ENCODE measurements at regions not wholly inside any gene's neighbourhood (a gene's known extent, or its start where the extent isn't known, plus 50 kb on each side); places are given as distances from the start of the nearest gene placed in this dataset.

DNA sequence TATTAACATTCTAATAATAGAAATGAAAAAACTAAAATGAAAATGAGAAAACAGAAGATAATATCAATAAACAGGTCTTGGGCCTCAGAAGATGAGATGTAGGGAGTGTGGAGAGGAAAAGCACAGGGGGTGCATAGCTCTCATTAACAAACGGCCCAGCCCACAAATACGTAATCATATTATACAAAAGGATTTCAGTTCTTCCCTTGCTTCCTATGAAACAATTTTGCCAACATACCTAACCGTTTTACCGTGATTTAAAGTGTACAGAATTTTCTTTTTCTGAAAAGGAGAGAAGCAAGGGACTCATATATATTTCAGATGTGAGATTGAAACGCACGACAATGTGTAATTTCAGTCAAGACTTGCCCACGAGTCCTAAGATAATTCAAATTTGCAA lies 136.0 kb downstream of the HFE start:
- H3K36me3 ChIP-seq (ENCODE audit: control insufficient read depth, insufficient read depth, low read length, severe bottlenecking), result no peaks in the 10 kb centered on the region
- H3K27me3 ChIP-seq (replicated peaks; ENCODE audit: control insufficient read depth, insufficient read depth, low read length), result no peaks in the 10 kb centered on the region
- peak; percentile 62 for DNase-seq (ENCODE audit: low read depth)

DNA sequence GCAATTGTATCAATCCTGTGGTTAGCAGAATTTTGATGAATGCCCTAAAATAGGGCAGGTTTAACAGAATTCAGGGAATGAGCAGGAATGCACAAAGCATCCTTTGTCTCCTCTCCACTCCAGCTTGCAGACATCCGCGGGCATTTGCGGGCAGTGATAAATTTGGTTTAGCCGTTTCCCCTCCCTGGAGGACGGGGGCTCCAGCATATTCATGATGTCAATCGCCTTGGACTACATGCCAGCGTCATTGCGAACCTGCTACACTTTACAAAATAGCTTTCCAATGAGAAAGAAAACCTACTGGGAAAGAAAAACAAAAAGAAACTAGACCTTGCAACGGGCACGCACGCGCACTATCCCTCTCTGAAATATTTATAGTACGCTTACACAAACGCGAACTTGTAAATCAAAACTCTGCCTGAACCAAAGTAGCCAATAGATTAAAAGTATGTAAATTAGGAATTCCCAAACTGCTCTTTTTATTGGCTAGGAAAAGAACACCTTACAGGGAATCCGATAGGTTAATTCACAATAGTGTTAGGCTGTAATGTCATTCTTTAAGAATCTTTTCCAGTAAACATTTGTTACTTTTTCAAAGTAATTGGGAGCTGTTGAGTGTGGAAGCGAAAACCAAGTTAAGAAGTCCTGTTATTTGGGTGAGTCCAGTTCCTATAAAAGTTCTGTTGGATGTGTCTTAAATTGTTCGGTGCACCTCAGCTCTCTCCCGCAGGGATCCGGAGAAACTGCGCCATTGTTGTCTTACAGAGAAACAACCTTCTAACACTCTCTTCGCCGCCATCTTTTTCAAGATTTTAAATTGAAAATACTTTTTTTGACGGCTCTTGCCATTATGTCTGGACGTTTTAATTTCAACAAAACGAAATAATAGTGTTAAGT lies 136.7 kb downstream of the HFE start:
- Histone ChIP-seq H3K4me1 (ENCODE audit: control insufficient read depth, insufficient read depth, low read length) (peaks cover 9% of the 10 kb centered on the region), H3K36me3 (ENCODE audit: control insufficient read depth, insufficient read depth, low read length, severe bottlenecking) (no peaks in the 10 kb centered on the region), H3K4me3 (ENCODE audit: low read length) (peak overlapping the region; percentile 84), H3K9me3 (ENCODE audit: control insufficient read depth, low read length) (peaks cover 4% of the 10 kb centered on the region), H3K27me3 (replicated peaks; ENCODE audit: control insufficient read depth, insufficient read depth, low read length) (no peaks in the 10 kb centered on the region), H3K9ac (ENCODE audit: low read length) (peak overlapping the region; percentile 81)
- DNase-seq (ENCODE audit: low read depth), result peak; percentile 96

More for the DNA sequence above, 136.0 kb downstream of the HFE start:
- Histone ChIP-seq H3K4me3 (ENCODE audit: low read length) (peak overlapping the region; percentile 84), H3K4me1 (ENCODE audit: control insufficient read depth, insufficient read depth, low read length) (peaks cover 9% of the 10 kb centered on the region), H3K9me3 (ENCODE audit: control insufficient read depth, low read length) (peaks cover 4% of the 10 kb centered on the region), H3K9ac (ENCODE audit: low read length) (peak overlapping the region; percentile 81)

DNA sequence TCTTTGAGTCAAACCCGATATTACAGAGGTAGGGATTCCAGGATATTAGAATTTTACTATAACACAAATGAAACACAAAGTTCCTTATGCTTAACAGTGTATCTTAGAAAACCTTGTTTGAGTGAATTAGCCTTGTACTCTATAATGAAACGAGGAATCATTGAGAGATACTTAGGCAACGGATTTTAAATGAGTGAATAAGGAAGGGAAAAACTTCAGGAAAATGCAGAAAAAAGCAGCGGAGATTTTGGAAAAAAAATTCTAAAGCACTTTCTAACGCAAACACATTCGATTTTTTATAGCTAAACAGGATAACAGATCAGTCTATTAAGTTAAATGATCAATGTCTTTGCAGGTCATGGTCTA lies 137.3 kb downstream of the HFE start:
- no peaks in the 10 kb centered on the region for H3K27me3 ChIP-seq (replicated peaks; ENCODE audit: control insufficient read depth, insufficient read depth, low read length)
- no peaks in the 10 kb centered on the region for H3K36me3 ChIP-seq (ENCODE audit: control insufficient read depth, insufficient read depth, low read length, severe bottlenecking)
- H3K4me1 ChIP-seq (ENCODE audit: control insufficient read depth, insufficient read depth, low read length), result peaks cover 9% of the 10 kb centered on the region
- H3K9me3 ChIP-seq (ENCODE audit: control insufficient read depth, low read length), result peaks cover 4% of the 10 kb centered on the region
- H3K9ac ChIP-seq (ENCODE audit: low read length), result peak overlapping the region; percentile 81
- no peak for DNase-seq (ENCODE audit: low read depth)
- peak overlapping the region; percentile 84 for H3K4me3 ChIP-seq (ENCODE audit: low read length)

DNA sequence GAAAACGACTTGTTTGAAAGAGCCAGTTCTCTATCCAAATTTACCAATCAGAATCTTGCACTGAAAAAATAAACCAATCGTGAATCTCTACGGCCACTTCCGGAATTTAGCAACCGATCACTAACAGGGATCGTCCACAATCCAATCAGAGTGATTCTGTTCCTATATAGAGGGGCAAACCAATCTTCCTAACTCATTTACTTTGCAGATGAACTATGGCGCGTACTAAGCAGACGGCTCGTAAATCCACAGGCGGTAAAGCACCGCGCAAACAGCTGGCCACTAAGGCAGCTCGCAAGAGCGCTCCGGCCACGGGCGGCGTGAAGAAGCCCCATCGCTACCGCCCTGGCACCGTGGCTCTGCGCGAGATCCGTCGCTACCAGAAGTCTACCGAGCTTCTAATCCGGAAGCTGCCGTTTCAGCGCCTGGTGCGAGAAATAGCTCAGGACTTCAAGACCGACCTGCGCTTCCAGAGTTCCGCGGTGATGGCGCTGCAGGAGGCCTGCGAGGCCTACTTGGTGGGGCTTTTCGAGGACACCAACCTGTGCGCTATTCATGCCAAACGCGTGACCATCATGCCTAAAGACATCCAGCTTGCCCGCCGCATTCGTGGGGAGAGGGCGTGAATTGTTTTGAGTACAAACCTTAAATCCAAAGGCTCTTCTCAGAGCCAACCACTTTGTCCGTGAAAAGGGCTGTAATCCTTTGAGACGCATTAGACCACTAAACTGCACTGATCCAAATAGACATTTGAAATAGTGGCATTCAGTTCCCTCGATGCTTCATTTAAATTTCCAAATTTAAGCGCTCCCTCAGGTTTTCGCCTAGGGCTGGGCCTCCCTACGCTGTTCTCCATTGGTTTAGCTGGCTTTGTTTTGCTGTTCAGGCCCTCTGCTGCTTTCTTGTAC lies 138.0 kb downstream of the HFE start:
- peak overlapping the region; percentile 84 for H3K4me3 ChIP-seq (ENCODE audit: low read length)
- peak; percentile 93 for DNase-seq (ENCODE audit: low read depth)
- H3K9me3 ChIP-seq (ENCODE audit: control insufficient read depth, low read length), result peaks cover 4% of the 10 kb centered on the region
- peak overlapping the region; percentile 81 for H3K9ac ChIP-seq (ENCODE audit: low read length)
- H3K36me3 ChIP-seq (ENCODE audit: control insufficient read depth, insufficient read depth, low read length, severe bottlenecking), result no peaks in the 10 kb centered on the region
- H3K4me1 ChIP-seq (ENCODE audit: control insufficient read depth, insufficient read depth, low read length), result peaks cover 9% of the 10 kb centered on the region
- H3K27me3 ChIP-seq (replicated peaks; ENCODE audit: control insufficient read depth, insufficient read depth, low read length), result no peaks in the 10 kb centered on the region

DNA sequence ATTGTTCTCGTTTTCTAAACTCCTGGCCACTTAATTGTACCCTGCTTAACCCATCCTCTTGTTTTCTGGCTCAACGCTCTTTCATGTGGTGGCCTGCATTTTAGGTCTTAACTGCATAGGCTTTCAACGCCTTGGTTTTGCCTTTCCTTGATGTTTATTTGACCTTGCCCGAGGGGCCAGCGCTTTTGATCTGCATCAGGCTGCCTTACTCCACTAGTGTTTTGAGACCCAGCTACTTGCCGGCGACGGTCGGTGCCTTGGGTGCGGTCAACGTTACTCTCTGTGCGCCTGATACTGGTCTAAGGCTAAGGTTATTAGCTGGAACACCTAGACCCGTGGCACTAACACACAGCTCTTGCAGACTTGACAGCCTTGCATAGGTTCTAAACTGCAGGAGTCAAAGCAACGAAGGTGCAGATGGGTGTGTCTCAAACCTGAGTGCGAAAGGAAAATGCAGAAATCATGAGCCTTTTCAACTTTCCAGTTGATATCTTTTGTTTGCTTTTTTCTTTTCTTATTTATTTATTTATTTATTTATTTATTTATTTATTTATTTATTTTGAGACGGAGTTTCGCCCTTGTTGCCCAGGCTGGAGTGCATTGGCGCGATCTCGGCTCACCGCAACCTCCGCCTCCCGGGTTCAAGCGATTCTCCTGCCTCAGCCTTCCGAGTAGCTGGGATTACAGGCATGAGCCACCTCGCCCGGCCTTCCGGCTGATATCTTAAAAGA lies 138.8 kb downstream of the HFE start:
- peaks cover 4% of the 10 kb centered on the region for H3K9me3 ChIP-seq (ENCODE audit: control insufficient read depth, low read length)
- no peak overlapping the region for H3K9ac ChIP-seq (ENCODE audit: low read length)
- DNase-seq (ENCODE audit: low read depth), result no peak
- H3K4me1 ChIP-seq (ENCODE audit: control insufficient read depth, insufficient read depth, low read length), result peaks cover 9% of the 10 kb centered on the region
- H3K36me3 ChIP-seq (ENCODE audit: control insufficient read depth, insufficient read depth, low read length, severe bottlenecking), result no peaks in the 10 kb centered on the region
- H3K27me3 ChIP-seq (replicated peaks; ENCODE audit: control insufficient read depth, insufficient read depth, low read length), result peaks cover 3% of the 10 kb centered on the region
- H3K4me3 ChIP-seq (ENCODE audit: low read length), result peak overlapping the region; percentile 84

DNA sequence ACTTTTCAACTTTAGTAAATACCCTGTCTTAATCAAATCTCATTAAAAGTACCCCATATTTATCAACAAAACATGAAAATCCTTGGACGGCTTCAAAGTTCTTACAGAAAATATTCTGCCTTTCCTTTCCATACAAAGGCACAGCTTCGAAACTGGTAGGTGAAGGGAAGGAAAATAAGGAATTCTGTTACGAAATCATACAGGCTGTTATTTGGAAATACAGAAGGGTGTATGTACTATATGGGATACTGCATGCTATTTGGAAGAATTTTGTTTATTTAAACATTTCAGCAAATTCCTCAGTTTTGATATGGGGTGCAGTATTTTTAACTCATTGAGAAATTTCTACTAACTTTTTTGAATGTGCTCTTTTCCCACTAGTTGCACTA lies 138.4 kb upstream of the BTN3A2 start:
- no peak for DNase-seq (ENCODE audit: low read depth)
- H3K4me3 ChIP-seq (ENCODE audit: low read length), result no peak overlapping the region
- H3K9me3 ChIP-seq (ENCODE audit: control insufficient read depth, low read length), result peaks cover 4% of the 10 kb centered on the region
- H3K9ac ChIP-seq (ENCODE audit: low read length), result no peak overlapping the region
- no peaks in the 10 kb centered on the region for H3K36me3 ChIP-seq (ENCODE audit: control insufficient read depth, insufficient read depth, low read length, severe bottlenecking)
- peaks cover 9% of the 10 kb centered on the region for H3K4me1 ChIP-seq (ENCODE audit: control insufficient read depth, insufficient read depth, low read length)
- peaks cover 7% of the 10 kb centered on the region for H3K27me3 ChIP-seq (replicated peaks; ENCODE audit: control insufficient read depth, insufficient read depth, low read length)

- Histone ChIP-seq H3K9me3 (ENCODE audit: control insufficient read depth, low read length) (peaks cover 4% of the 10 kb centered on the region), H3K27me3 (replicated peaks; ENCODE audit: control insufficient read depth, insufficient read depth, low read length) (peaks cover 21% of the 10 kb centered on the region), H3K4me1 (ENCODE audit: control insufficient read depth, insufficient read depth, low read length) (peaks cover 25% of the 10 kb centered on the region), H3K9ac (ENCODE audit: low read length) (no peak overlapping the region), H3K36me3 (ENCODE audit: control insufficient read depth, insufficient read depth, low read length, severe bottlenecking) (no peaks in the 10 kb centered on the region), H3K4me3 (ENCODE audit: low read length) (no peak overlapping the region)
- peak; percentile 15 for DNase-seq (ENCODE audit: low read depth)
Observed at GRCh38 chr6:26230351-26230750, 134.6 kb upstream of the BTN3A2 start.

DNA sequence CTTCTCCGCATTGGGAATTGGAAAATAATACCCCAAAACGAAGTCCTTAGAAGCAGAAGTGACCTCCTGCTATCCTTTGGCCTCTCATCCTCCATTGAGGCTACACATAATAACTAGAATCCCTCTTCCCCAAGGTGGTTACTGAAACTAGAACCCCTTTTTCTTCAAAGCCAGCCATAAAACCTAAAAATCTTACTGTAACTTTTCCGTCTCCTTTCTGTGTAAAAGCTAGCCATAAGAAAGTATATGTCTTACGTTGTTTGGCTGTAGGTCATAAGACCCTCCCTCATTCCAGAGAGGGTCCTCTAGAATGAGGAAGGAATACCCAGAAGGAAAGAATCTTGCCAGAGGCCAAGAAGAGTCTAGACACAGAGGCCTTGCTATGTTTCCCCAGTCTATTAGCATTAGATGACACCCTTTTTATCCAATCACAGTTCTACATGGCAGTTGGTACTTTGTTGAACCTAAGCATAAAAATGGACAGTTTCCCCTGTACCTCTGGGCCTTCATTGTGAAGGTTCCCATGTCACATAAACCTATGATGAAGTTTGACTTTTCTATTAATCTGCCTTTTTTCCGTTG lies 133.9 kb upstream of the BTN3A2 start:
- Histone ChIP-seq H3K27me3 (replicated peaks; ENCODE audit: control insufficient read depth, insufficient read depth, low read length) (peaks cover 21% of the 10 kb centered on the region), H3K4me1 (ENCODE audit: control insufficient read depth, insufficient read depth, low read length) (peaks cover 20% of the 10 kb centered on the region), H3K36me3 (ENCODE audit: control insufficient read depth, insufficient read depth, low read length, severe bottlenecking) (no peaks in the 10 kb centered on the region), H3K9me3 (ENCODE audit: control insufficient read depth, low read length) (no peaks in the 10 kb centered on the region), H3K9ac (ENCODE audit: low read length) (no peak overlapping the region), H3K4me3 (ENCODE audit: low read length) (no peak overlapping the region)
- no peak for DNase-seq (ENCODE audit: low read depth)

DNA sequence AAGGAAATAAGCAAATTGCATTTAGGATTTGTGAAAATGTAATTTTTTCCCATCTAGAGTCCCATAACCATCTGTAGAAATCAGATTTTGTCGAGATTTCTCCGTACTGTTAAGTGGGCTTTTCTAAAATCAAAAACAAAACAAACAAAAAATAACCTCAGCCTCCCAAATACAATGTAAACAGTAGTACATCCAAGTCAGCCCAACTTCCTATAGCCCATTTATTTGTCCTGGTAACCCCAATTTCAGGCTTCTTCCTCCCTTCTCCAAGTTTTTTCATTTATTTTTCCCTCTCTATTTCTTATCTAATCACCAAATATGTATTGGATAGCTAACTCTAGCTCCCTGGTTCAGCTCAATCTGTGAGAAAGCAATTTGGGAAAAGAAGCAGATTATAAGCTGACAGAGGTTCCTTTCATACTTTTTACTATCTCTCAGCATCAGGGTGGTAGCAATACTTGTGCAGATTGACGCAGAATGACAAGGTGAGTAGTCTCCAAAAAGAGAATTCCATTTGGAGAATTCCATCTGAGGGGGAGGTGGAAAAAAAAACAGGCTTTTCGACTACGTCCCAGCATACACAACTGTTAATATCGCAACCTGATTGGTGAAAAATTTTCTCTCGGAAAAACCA lies 132.6 kb upstream of the BTN3A2 start:
- H3K9ac ChIP-seq (ENCODE audit: low read length), result no peak overlapping the region
- H3K9me3 ChIP-seq (ENCODE audit: control insufficient read depth, low read length), result no peaks in the 10 kb centered on the region
- peaks cover 20% of the 10 kb centered on the region for H3K4me1 ChIP-seq (ENCODE audit: control insufficient read depth, insufficient read depth, low read length)
- DNase-seq (ENCODE audit: low read depth), result peak; percentile 53
- H3K4me3 ChIP-seq (ENCODE audit: low read length), result no peak overlapping the region
- H3K27me3 ChIP-seq (replicated peaks; ENCODE audit: control insufficient read depth, insufficient read depth, low read length), result peaks cover 24% of the 10 kb centered on the region
- no peaks in the 10 kb centered on the region for H3K36me3 ChIP-seq (ENCODE audit: control insufficient read depth, insufficient read depth, low read length, severe bottlenecking)

DNA sequence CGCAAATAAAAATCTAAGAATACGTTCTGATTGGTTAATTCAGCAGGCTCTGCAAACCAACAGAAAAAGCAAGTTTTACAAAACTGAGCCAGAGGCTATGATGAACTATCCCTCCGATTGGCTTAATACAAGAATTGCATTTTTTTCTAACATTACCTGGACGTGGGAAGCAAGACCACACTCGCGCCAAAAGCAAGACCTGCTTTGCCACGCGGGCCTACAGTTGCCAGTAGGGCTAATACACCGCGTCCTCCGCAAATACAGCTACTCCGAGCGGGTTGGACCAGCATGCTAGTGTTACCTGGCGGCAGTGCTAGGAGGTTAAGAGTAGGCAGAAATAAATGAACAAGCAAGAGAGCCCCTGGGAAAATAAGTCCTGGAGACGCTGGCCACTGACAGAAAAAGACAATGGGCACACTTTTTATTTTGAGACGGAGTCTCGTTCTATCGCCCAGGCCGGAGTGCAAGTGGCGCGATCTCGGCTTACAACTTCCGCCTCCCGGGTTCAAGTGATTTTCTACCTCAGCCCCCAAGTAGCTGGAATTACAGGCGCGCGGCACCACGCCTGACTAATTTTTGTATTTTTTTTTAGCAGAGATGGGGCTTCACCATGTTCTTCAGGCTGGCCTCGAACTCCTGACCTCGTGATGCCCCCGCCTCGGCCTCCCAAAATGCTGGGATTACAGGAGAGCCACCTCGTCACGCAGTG lies 131.9 kb upstream of the BTN3A2 start:
- no peak for DNase-seq (ENCODE audit: low read depth)

More for the DNA sequence above, 131.9 kb upstream of the BTN3A2 start:
- Histone ChIP-seq H3K9me3 (ENCODE audit: control insufficient read depth, low read length) (no peaks in the 10 kb centered on the region), H3K4me3 (ENCODE audit: low read length) (peak overlapping the region; percentile 78), H3K9ac (ENCODE audit: low read length) (no peak overlapping the region), H3K36me3 (ENCODE audit: control insufficient read depth, insufficient read depth, low read length, severe bottlenecking) (no peaks in the 10 kb centered on the region), H3K27me3 (replicated peaks; ENCODE audit: control insufficient read depth, insufficient read depth, low read length) (peaks cover 26% of the 10 kb centered on the region), H3K4me1 (ENCODE audit: control insufficient read depth, insufficient read depth, low read length) (peaks cover 20% of the 10 kb centered on the region)
